ENCODE measurements at regions not wholly inside any gene's neighbourhood (a gene's known extent, or its start where the extent isn't known, plus 50 kb on each side); places are given as distances from the start of the nearest gene placed in this dataset.
A peak's percentile ranks its signal among the peaks of the same experiment; 100 is the strongest.

GRCh38 chr1:193412748-193413147 is 226.3 kb upstream of the B3GALT2 start:
- intact Hi-C loops (cut with DNase I) = no loop called here
- Histone ChIP-seq H3K9ac (ENCODE audit: low read length in 3 of 3) (no peak overlapping the region), H3K27ac (ENCODE audit: low read depth in 2 of 2, low read length in 2 of 2) (no peak overlapping the region), H3K9me3 (ENCODE audit: control insufficient read depth in 2 of 3, insufficient read depth in 1 of 3, low read length in 3 of 3) (no peaks in the 10 kb centered on the region), H3K4me1 (ENCODE audit: control insufficient read depth in 2 of 3, insufficient read depth in 2 of 3, low read depth in 1 of 3, low read length in 3 of 3) (no peaks in the 10 kb centered on the region), H3K4me3 (ENCODE audit: low read length in 3 of 3) (no peak overlapping the region), H3K27me3 (ENCODE audit: control insufficient read depth, insufficient read depth, low read length) (no peaks in the 10 kb centered on the region), H3K36me3 (ENCODE audit: control insufficient read depth in 2 of 3, insufficient read depth in 3 of 3, low read length in 3 of 3) (no peaks in the 10 kb centered on the region)
- DNase-seq (no peak), FAIRE-seq (no peak)
- TF ChIP-seq CTCF (IDR thresholded peaks at IDR 0.05; ENCODE audit: borderline replicate concordance, extremely low read depth, insufficient read depth) = no peak

- intact Hi-C loops (cut with DNase I) = no loop called here
- no peak overlapping the region for H3K9ac ChIP-seq (ENCODE audit: low read length in 3 of 3)
- H3K27me3 ChIP-seq (ENCODE audit: control insufficient read depth, insufficient read depth, low read length) = no peaks in the 10 kb centered on the region
- H3K4me3 ChIP-seq (ENCODE audit: low read length in 3 of 3) = no peak overlapping the region
- no peaks in the 10 kb centered on the region for H3K9me3 ChIP-seq (ENCODE audit: control insufficient read depth in 2 of 3, insufficient read depth in 1 of 3, low read length in 3 of 3)
- TF ChIP-seq CTCF (IDR thresholded peaks at IDR 0.05; ENCODE audit: borderline replicate concordance, extremely low read depth, insufficient read depth) = no peak
- no peaks in the 10 kb centered on the region for H3K36me3 ChIP-seq (ENCODE audit: control insufficient read depth in 2 of 3, insufficient read depth in 3 of 3, low read length in 3 of 3)
- no peak overlapping the region for H3K27ac ChIP-seq (ENCODE audit: low read depth in 2 of 2, low read length in 2 of 2)
- DNase-seq = peak in 1 of 5 donors; percentile 56
- FAIRE-seq = no peak
- H3K4me1 ChIP-seq (ENCODE audit: control insufficient read depth in 2 of 3, insufficient read depth in 2 of 3, low read depth in 1 of 3, low read length in 3 of 3) = peaks cover 0 to 2% (median 0%) of the 10 kb centered on the region in 3 donors
Measured at GRCh38 chr1:193411714-193412113, 225.3 kb upstream of the B3GALT2 start.

GRCh38 chr1:193411215-193411614 is 224.8 kb upstream of the B3GALT2 start:
- FAIRE-seq = no peak
- DNase-seq = no peak
- no peak for TF ChIP-seq CTCF (IDR thresholded peaks at IDR 0.05; ENCODE audit: borderline replicate concordance, extremely low read depth, insufficient read depth)
- H3K4me1 ChIP-seq (ENCODE audit: control insufficient read depth in 2 of 3, insufficient read depth in 2 of 3, low read depth in 1 of 3, low read length in 3 of 3) = peaks cover 0 to 2% (median 0%) of the 10 kb centered on the region in 3 donors
- H3K27me3 ChIP-seq (ENCODE audit: control insufficient read depth, insufficient read depth, low read length) = no peaks in the 10 kb centered on the region
- no peak overlapping the region for H3K9ac ChIP-seq (ENCODE audit: low read length in 3 of 3)
- H3K36me3 ChIP-seq (ENCODE audit: control insufficient read depth in 2 of 3, insufficient read depth in 3 of 3, low read length in 3 of 3) = no peaks in the 10 kb centered on the region
- H3K27ac ChIP-seq (ENCODE audit: low read depth in 2 of 2, low read length in 2 of 2) = no peak overlapping the region
- intact Hi-C loops (cut with DNase I) = no loop called here
- H3K4me3 ChIP-seq (ENCODE audit: low read length in 3 of 3) = no peak overlapping the region
- no peaks in the 10 kb centered on the region for H3K9me3 ChIP-seq (ENCODE audit: control insufficient read depth in 2 of 3, insufficient read depth in 1 of 3, low read length in 3 of 3)

- no peak overlapping the region for H3K27ac ChIP-seq (ENCODE audit: low read depth in 2 of 2, low read length in 2 of 2)
- no peaks in the 10 kb centered on the region for H3K9me3 ChIP-seq (ENCODE audit: control insufficient read depth in 2 of 3, insufficient read depth in 1 of 3, low read length in 3 of 3)
- peak overlapping the region in 1 of 3 donors; percentile 32 for H3K4me3 ChIP-seq (ENCODE audit: low read length in 3 of 3)
- H3K9ac ChIP-seq (ENCODE audit: low read length in 3 of 3) = no peak overlapping the region
- DNase-seq (peak; percentile 53 to 88 (median 69)), FAIRE-seq (no peak)
- H3K36me3 ChIP-seq (ENCODE audit: control insufficient read depth in 2 of 3, insufficient read depth in 3 of 3, low read length in 3 of 3) = no peaks in the 10 kb centered on the region
- H3K4me1 ChIP-seq (ENCODE audit: control insufficient read depth in 2 of 3, insufficient read depth in 2 of 3, low read depth in 1 of 3, low read length in 3 of 3) = peaks cover 0 to 2% (median 0%) of the 10 kb centered on the region in 3 donors
- TF ChIP-seq CTCF (IDR thresholded peaks at IDR 0.05; ENCODE audit: borderline replicate concordance, extremely low read depth, insufficient read depth) = no peak
- H3K27me3 ChIP-seq (ENCODE audit: control insufficient read depth, insufficient read depth, low read length) = no peaks in the 10 kb centered on the region
- intact Hi-C loops (cut with DNase I) = no loop called here
Measured at GRCh38 chr1:193408782-193409293, 222.4 kb upstream of the B3GALT2 start.

Measured in kidney (tissue), 13 donors.